Suprapubic skin (tissue), 4 donors: ENCODE measurements at regions not wholly inside any gene's neighbourhood (a gene's known extent, or its start where the extent isn't known, plus 50 kb on each side); places are given as distances from the start of the nearest gene placed in this dataset.

Source experiments
- EP300 ChIP-seq: sonication (generic); formaldehyde crosslinking; IDR thresholded peaks from one replicate; pipeline ENCODE4 v1.6.1; 2017; ENCODE audit warnings: antibody characterized with exemption
- POLR2A ChIP-seq, 2 donors: fragments of 450-650 bp; IDR thresholded peaks; one replicate each; pipeline ENCODE4 v1.6.1; 2017; ENCODE audit warnings: antibody characterized with exemption in 2 of 2, mild to moderate bottlenecking in 2 of 2, moderate library complexity in 2 of 2
- POLR2AphosphoS5 ChIP-seq, 3 donors: sonication (generic); formaldehyde crosslinking; IDR thresholded peaks; one replicate each; pipeline ENCODE4 v1.6.1; 2017; ENCODE audit warnings: antibody characterized with exemption in 3 of 3
- TF ChIP-seq, protein P1 (sequence below), 2 donors: fragments of 200-600 bp in 1 of 2; fragments of 450-650 bp in 1 of 2; sonication (generic) in 1 of 2; IDR thresholded peaks; one replicate each; pipeline ENCODE4 v1.5.1; 2016 to 2019; ENCODE audit warnings: antibody characterized with exemption in 2 of 2, mild to moderate bottlenecking in 1 of 2, moderate library complexity in 1 of 2

DNA sequence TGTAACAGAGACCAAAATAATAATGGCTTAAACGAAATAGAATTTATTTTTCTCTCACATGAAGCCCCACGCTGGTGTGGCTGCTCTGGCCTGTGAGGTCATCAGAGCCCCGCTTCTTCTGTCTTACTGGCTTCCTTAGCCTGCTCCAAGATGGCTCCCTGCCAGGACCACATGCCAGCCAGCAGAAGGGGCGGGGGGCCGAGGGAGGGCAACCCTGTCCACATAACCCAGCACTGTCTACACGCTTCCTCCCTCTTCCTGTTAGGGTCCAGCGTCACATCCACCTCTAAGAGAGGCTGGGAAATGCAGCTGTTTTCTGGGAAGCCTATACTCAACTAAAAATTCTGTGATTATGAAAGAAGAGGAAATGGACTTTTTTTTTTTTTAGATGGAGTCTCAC is 107.9 kb upstream of the DLG1 start:
- TF ChIP-seq, protein P1, sequence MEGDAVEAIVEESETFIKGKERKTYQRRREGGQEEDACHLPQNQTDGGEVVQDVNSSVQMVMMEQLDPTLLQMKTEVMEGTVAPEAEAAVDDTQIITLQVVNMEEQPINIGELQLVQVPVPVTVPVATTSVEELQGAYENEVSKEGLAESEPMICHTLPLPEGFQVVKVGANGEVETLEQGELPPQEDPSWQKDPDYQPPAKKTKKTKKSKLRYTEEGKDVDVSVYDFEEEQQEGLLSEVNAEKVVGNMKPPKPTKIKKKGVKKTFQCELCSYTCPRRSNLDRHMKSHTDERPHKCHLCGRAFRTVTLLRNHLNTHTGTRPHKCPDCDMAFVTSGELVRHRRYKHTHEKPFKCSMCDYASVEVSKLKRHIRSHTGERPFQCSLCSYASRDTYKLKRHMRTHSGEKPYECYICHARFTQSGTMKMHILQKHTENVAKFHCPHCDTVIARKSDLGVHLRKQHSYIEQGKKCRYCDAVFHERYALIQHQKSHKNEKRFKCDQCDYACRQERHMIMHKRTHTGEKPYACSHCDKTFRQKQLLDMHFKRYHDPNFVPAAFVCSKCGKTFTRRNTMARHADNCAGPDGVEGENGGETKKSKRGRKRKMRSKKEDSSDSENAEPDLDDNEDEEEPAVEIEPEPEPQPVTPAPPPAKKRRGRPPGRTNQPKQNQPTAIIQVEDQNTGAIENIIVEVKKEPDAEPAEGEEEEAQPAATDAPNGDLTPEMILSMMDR (IDR thresholded peaks at IDR 0.05) = no peak
- TF ChIP-seq POLR2A (IDR thresholded peaks at IDR 0.05) = no peak
- no peak for TF ChIP-seq POLR2AphosphoS5 (IDR thresholded peaks at IDR 0.05)
- no peak for TF ChIP-seq EP300
